T-cell (primary cell): ENCODE measurements at regions not wholly inside any gene's neighbourhood (a gene's known extent, or its start where the extent isn't known, plus 50 kb on each side); places are given as distances from the start of the nearest gene placed in this dataset.
"Not testable (repeated sequence)": the region's sequence is repeated elsewhere in the genome, so short reads cannot be mapped to it uniquely, and the experiment has no call there.

Experiments used
- ATAC-seq, 4 experiments: fragments of 200-7000 bp in 3 of 4; fragments of 150-1000 bp in 1 of 4; cut with Tn5 transposase; replicated peaks in 1 of 4; 1 replicate in 3 of 4; 2 replicates in 1 of 4; pipeline ENCODE4 v1.10.0; 2021; ENCODE audit warnings: moderate library complexity in 3 of 4, mild to moderate bottlenecking in 2 of 4, moderate number of reproducible peaks in 1 of 4
- CTCF ChIA-PET, 2 donors: fragments of 300-600 bp; sonication (Branson Sonifier 250); formaldehyde crosslinking; loops; one replicate each; lab custom pipeline; 2022; ENCODE audit warnings: antibody characterized with exemption in 2 of 2; lab: Charles Lee
- POLR2A ChIA-PET, 2 donors: fragments of 300-600 bp; sonication (Branson Sonifier 250); formaldehyde crosslinking; loops; one replicate each; lab custom pipeline; 2022; ENCODE audit warnings: antibody characterized with exemption in 2 of 2; lab: Charles Lee
- DNase-seq, 35 experiments: peaks; one replicate each; pipeline versions ENCODE4 v3.0.0 to v3.0.0-alpha.2; 2013 to 2023
- H3K27ac ChIP-seq: one replicate; pipeline ENCODE4 v1.5.1; 2013; ENCODE audit warnings: low read length
- H3K27me3 ChIP-seq, 2 experiments: replicated peaks in 1 of 2; 1 replicate in 1 of 2; 2 replicates in 1 of 2; pipeline versions ENCODE4 v1.6.1 to v1.7.0; 2013; ENCODE audit warnings: low read length in 1 of 2, mixed read lengths in 1 of 2; ENCODE audit not compliant: control insufficient read depth in 2 of 2, insufficient read depth in 2 of 2; ENCODE audit errors: extremely low read depth in 1 of 2
- H3K36me3 ChIP-seq, 2 donors: 1 replicate in 1 of 2; 2 replicates in 1 of 2; pipeline versions ENCODE4 v1.6.1 to v1.7.0; 2013; ENCODE audit warnings: low read length in 1 of 2; ENCODE audit not compliant: control insufficient read depth in 2 of 2, insufficient read depth in 1 of 2; ENCODE audit errors: extremely low read depth in 1 of 2
- H3K4me1 ChIP-seq, 2 experiments: 1 replicate in 1 of 2; 2 replicates in 1 of 2; pipeline versions ENCODE4 v1.6.1 to v1.7.0; 2013; ENCODE audit warnings: low read length in 2 of 2, mixed read lengths in 1 of 2; ENCODE audit not compliant: insufficient read depth in 2 of 2, control insufficient read depth in 1 of 2; ENCODE audit errors: extremely low read depth in 1 of 2
- H3K4me3 ChIP-seq, 2 donors: 1 replicate in 1 of 2; 2 replicates in 1 of 2; pipeline versions ENCODE4 v1.5.1 to v1.7.0; 2013; ENCODE audit warnings: mild to moderate bottlenecking in 2 of 2, low read length in 1 of 2, moderate library complexity in 1 of 2; ENCODE audit not compliant: control insufficient read depth in 1 of 2; ENCODE audit errors: extremely low read depth in 1 of 2
- H3K9me3 ChIP-seq: 2 replicates; pipeline ENCODE4 v1.7.0; 2013
- H3K27ac Mint-ChIP-seq, 2 donors: one replicate each; pipeline ENCODE4 v1.8.0; 2020 to 2021; ENCODE audit warnings: mild to moderate bottlenecking in 2 of 2, mixed read lengths in 2 of 2
- H3K27me3 Mint-ChIP-seq, 2 donors: one replicate each; pipeline ENCODE4 v1.8.0; 2021 to 2022; ENCODE audit warnings: mixed read lengths in 2 of 2
- H3K36me3 Mint-ChIP-seq: one replicate; pipeline ENCODE4 v1.8.0; 2021; ENCODE audit warnings: mixed read lengths
- H3K4me1 Mint-ChIP-seq, 3 donors: one replicate each; pipeline ENCODE4 v1.8.0; 2020 to 2022; ENCODE audit warnings: mixed read lengths in 3 of 3, mild to moderate bottlenecking in 1 of 3
- H3K4me3 Mint-ChIP-seq, 3 donors: one replicate each; pipeline ENCODE4 v1.8.0; 2020 to 2022; ENCODE audit warnings: mild to moderate bottlenecking in 3 of 3, mixed read lengths in 3 of 3, moderate library complexity in 3 of 3
- H3K9me3 Mint-ChIP-seq, 3 donors: one replicate each; pipeline ENCODE4 v1.8.0; 2020 to 2022; ENCODE audit warnings: mixed read lengths in 3 of 3
- WGBS: methylation state at CpG from one replicate; pipeline ENCODE4 v1.1.5; 2013; ENCODE audit warnings: missing lambda C conversion rate; ENCODE audit not compliant: insufficient coverage; 5-methylcytosine and 5-hydroxymethylcytosine counted together

GRCh38 chr18:6541131-6541679 is 126.5 kb upstream of the L3MBTL4 start:
- H3K27me3 Mint-ChIP-seq, H3K27ac Mint-ChIP-seq, H3K9me3 ChIP-seq, POLR2A ChIA-PET, H3K4me3 ChIP-seq, H3K27ac ChIP-seq, H3K9me3 Mint-ChIP-seq, H3K27me3 ChIP-seq, CTCF ChIA-PET, H3K36me3 ChIP-seq, ATAC-seq, H3K4me3 Mint-ChIP-seq, H3K4me1 Mint-ChIP-seq, H3K36me3 Mint-ChIP-seq, DNase-seq, H3K4me1 ChIP-seq: not testable (repeated sequence)
- WGBS: no CpG with 5 or more reads among the region's 6 CpGs

GRCh38 chr18:6542296-6542695 is 127.6 kb upstream of the L3MBTL4 start:
- Histone ChIP-seq H3K36me3 (no peaks in the 10 kb centered on the region), H3K4me1 (no peaks in the 10 kb centered on the region), H3K27ac (no peak overlapping the region), H3K4me3 (no peak overlapping the region), H3K27me3 (no peaks in the 10 kb centered on the region), H3K9me3 (no peaks in the 10 kb centered on the region)
- Mint-ChIP-seq H3K4me3 (no peak overlapping the region), H3K27me3 (peaks cover 0 to 4% of the 10 kb centered on the region in 2 donors), H3K9me3 (peaks cover 0 to 9% (median 8%) of the 10 kb centered on the region in 3 donors), H3K36me3 (no peaks in the 10 kb centered on the region), H3K27ac (no peak overlapping the region), H3K4me1 (no peaks in the 10 kb centered on the region)
- no peak for ATAC-seq
- ChIA-PET POLR2A (no interaction called here), CTCF (no interaction called here)
- DNase-seq: no peak
- no CpG with 5 or more reads among the region's 5 CpGs for WGBS

DNA sequence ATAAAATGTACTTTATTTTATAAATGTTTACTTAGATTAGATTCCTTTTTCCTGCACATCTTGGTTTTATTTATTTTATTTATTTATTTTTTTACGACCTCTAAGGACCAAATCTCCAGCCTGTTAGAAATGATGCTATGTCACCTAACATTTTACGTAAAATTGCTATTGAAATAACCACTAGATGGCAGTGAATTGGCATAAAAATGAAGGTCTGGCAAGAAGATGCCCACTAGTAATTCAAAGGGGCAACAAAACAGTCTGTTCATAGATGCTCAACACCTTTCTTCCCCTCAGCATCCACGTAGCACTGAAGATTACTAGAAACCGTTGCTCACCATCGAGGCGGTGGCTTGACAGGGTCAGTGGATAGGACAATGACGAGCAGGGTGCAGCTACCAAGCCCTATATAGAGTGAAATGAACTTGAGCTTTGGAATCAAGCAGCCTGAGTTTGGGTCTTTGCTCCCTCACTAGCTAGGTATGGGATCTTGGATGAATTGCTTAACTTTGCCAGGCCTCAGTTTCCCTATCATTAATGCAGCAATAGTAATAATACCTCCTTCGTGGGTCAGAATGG is 128.7 kb upstream of the L3MBTL4 start:
- Mint-ChIP-seq H3K4me3 (no peak overlapping the region), H3K4me1 (no peaks in the 10 kb centered on the region), H3K9me3 (peaks cover 5 to 9% (median 8%) of the 10 kb centered on the region in 3 donors), H3K27ac (no peak overlapping the region), H3K27me3 (peaks cover 0 to 4% of the 10 kb centered on the region in 2 donors), H3K36me3 (no peaks in the 10 kb centered on the region)
- H3K27me3 ChIP-seq: no peaks in the 10 kb centered on the region
- no peak for ATAC-seq
- no peak for DNase-seq
- H3K36me3 ChIP-seq: no peaks in the 10 kb centered on the region
- H3K27ac ChIP-seq: no peak overlapping the region
- H3K4me1 ChIP-seq: no peaks in the 10 kb centered on the region
- no peaks in the 10 kb centered on the region for H3K9me3 ChIP-seq
- POLR2A ChIA-PET: no interaction called here
- CTCF ChIA-PET: no interaction called here
- no peak overlapping the region for H3K4me3 ChIP-seq
- no CpG with 5 or more reads among the region's 8 CpGs for WGBS

DNA sequence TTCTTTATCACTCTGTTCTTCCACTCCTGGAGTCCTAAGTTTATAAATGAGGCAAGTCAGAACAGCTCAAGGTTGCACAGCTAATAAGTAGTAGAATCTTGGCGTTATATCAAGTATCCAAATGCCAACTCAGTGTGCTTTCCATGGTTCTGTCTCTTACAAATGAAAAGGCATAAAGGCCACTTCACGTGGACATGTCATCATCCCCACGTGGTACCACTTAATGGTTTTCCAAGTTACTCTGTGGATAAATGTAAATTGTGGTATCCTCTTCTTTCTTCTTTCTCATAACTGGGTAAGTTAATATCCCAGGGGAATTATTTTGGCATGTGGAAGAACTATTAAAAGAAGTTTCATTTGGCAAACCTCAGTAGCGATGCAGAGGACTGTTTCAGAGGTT is 131.5 kb upstream of the L3MBTL4 start:
- no peak for ATAC-seq
- H3K9me3 ChIP-seq: no peaks in the 10 kb centered on the region
- no peak for DNase-seq
- no peaks in the 10 kb centered on the region for H3K36me3 Mint-ChIP-seq
- no peak overlapping the region for H3K27ac Mint-ChIP-seq
- H3K4me3 ChIP-seq: no peak overlapping the region
- H3K36me3 ChIP-seq: no peaks in the 10 kb centered on the region
- H3K9me3 Mint-ChIP-seq: peaks cover 3 to 5% (median 4%) of the 10 kb centered on the region in 3 donors
- no peaks in the 10 kb centered on the region for H3K27me3 ChIP-seq
- no peak overlapping the region for H3K4me3 Mint-ChIP-seq
- no peaks in the 10 kb centered on the region for H3K4me1 Mint-ChIP-seq
- no peaks in the 10 kb centered on the region for H3K4me1 ChIP-seq
- no peak overlapping the region for H3K27ac ChIP-seq
- ChIA-PET CTCF (no interaction called here), POLR2A (no interaction called here)
- H3K27me3 Mint-ChIP-seq: no peaks in the 10 kb centered on the region
- 69% methylated on average over 2 of the region's 4 CpGs for WGBS

DNA sequence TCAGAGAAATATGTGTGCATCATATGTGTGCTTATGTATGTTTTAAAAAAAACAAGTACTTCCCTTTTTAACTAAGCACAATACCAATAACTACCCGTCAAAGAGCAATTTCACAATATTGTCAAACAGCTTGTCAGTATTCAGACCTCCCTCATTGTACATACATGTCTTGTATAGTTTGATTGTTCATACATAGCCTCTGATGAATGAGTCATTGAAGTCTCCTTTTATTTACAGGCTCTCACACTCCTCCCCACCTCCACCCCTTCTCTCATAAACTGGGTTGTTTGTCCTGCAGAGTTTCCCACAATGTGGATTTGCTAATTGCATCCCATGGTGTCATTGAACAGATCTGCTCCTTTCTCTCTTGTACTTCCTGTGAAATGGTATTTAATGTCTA is 132.8 kb upstream of the L3MBTL4 start:
- Mint-ChIP-seq H3K27me3 (no peaks in the 10 kb centered on the region), H3K9me3 (peaks cover 3 to 5% (median 4%) of the 10 kb centered on the region in 3 donors), H3K36me3 (no peaks in the 10 kb centered on the region), H3K27ac (no peak overlapping the region), H3K4me1 (no peaks in the 10 kb centered on the region), H3K4me3 (no peak overlapping the region)
- H3K9me3 ChIP-seq: no peaks in the 10 kb centered on the region
- no CpG with 5 or more reads among the region's 1 CpG for WGBS
- H3K27me3 ChIP-seq: no peaks in the 10 kb centered on the region
- no peaks in the 10 kb centered on the region for H3K36me3 ChIP-seq
- DNase-seq (no peak), ATAC-seq (no peak)
- ChIA-PET POLR2A (no interaction called here), CTCF (no interaction called here)
- H3K27ac ChIP-seq: no peak overlapping the region
- H3K4me3 ChIP-seq: no peak overlapping the region
- H3K4me1 ChIP-seq: no peaks in the 10 kb centered on the region

GRCh38 chr18:6553234-6553900 is 138.7 kb upstream of the L3MBTL4 start:
- POLR2A ChIA-PET: no interaction called here
- Mint-ChIP-seq H3K36me3 (no peaks in the 10 kb centered on the region), H3K27me3 (no peaks in the 10 kb centered on the region), H3K4me3 (no peak overlapping the region), H3K27ac (no peak overlapping the region), H3K9me3 (peaks cover 0 to 3% (median 0%) of the 10 kb centered on the region in 3 donors), H3K4me1 (no peaks in the 10 kb centered on the region)
- Histone ChIP-seq H3K27ac (no peak overlapping the region), H3K9me3 (no peaks in the 10 kb centered on the region), H3K4me1 (no peaks in the 10 kb centered on the region), H3K4me3 (no peak overlapping the region), H3K27me3 (peaks cover 0 to 3% of the 10 kb centered on the region in 2 experiments), H3K36me3 (no peaks in the 10 kb centered on the region)
- CTCF ChIA-PET: no interaction called here
- ATAC-seq (no peak), DNase-seq (no peak)
- 100% methylated on average over 2 of the region's 3 CpGs for WGBS
